ENCODE measurements at regions not wholly inside any gene's neighbourhood (a gene's known extent, or its start where the extent isn't known, plus 50 kb on each side); places are given as distances from the start of the nearest gene placed in this dataset.

DNA sequence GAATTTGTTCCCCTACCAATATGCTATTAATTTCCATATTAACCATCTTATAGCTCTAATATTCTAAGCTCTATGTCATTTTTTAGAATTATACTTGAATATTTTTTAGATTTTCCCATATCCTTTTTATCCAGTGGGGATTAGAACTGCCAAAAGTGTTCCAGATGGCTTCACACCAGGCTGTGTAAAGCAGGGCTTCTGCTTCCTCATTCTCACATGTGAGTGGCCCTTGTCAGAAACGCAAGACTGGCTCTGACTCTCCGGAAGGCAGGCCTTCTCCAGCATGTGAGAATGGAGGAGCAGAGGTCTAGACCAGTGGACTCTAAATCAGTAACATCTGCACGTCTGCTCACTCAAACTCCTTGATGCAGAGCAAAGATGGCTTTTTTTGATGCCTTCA is 650.1 kb downstream of the FGF9 start (continued):
- TF ChIP-seq NRF1 (IDR thresholded peaks at IDR 0.05; ENCODE audit: low read depth, low read length) (no peak), RXRA (IDR thresholded peaks at IDR 0.05; ENCODE audit: insufficient read depth, low read depth, low read length) (no peak), CTBP2 (IDR thresholded peaks at IDR 0.05; ENCODE audit: borderline replicate concordance, insufficient read depth, insufficient read length, low read length) (no peak), CHD2 (IDR thresholded peaks at IDR 0.05; ENCODE audit: low read length) (no peak), FOSL1 (IDR thresholded peaks at IDR 0.05; ENCODE audit: insufficient read depth, low read depth, low read length) (no peak)
